Medulla oblongata (tissue), 1 donor: ENCODE measurements at regions not wholly inside any gene's neighbourhood (a gene's known extent, or its start where the extent isn't known, plus 50 kb on each side); places are given as distances from the start of the nearest gene placed in this dataset.

Source experiments
- DNase-seq: peaks from one replicate; pipeline ENCODE4 v3.0.0-alpha.2; 2015; ENCODE audit errors: extremely low spot score

GRCh38 chr12:107277855-107278254, 184.5 kb upstream of the CRY1 start:
- DNase-seq = peak; percentile 53

- DNase-seq = no peak
These were observed 189.3 kb upstream of the CRY1 start for GRCh38 chr12:107282628-107283027.

- DNase-seq = no peak
These were observed 190.3 kb upstream of the CRY1 start for GRCh38 chr12:107283652-107284051.

GRCh38 chr12:107284692-107285091, 191.3 kb upstream of the CRY1 start:
- no peak for DNase-seq

- no peak for DNase-seq
These were observed 194.4 kb upstream of the CRY1 start for GRCh38 chr12:107287436-107288413.

GRCh38 chr12:107288414-107289127, 195.2 kb upstream of the CRY1 start:
- no peak for DNase-seq

- DNase-seq = no peak
These were observed 197.7 kb upstream of the CRY1 start for GRCh38 chr12:107291018-107291417.

- no peak for DNase-seq
These were observed 203.3 kb upstream of the CRY1 start for GRCh38 chr12:107296681-107297089.

GRCh38 chr12:107302649-107303341, 209.4 kb upstream of the CRY1 start:
- no peak for DNase-seq

GRCh38 chr12:107304588-107305532, 211.5 kb upstream of the CRY1 start:
- no peak for DNase-seq

- no peak for DNase-seq
These were observed 212.9 kb upstream of the CRY1 start for GRCh38 chr12:107306141-107306659.

- no peak for DNase-seq
These were observed 215.0 kb upstream of the CRY1 start for GRCh38 chr12:107308310-107308709.

- no peak for DNase-seq
These were observed 215.7 kb upstream of the CRY1 start for GRCh38 chr12:107309020-107309419.

GRCh38 chr12:107310621-107311020, 217.3 kb upstream of the CRY1 start:
- no peak for DNase-seq

GRCh38 chr12:107311682-107312081, 218.3 kb upstream of the CRY1 start:
- no peak for DNase-seq

- peak; percentile 59 for DNase-seq
These were observed 224.6 kb upstream of the CRY1 start for GRCh38 chr12:107317751-107318555.

GRCh38 chr12:107318556-107318805, 225.1 kb upstream of the CRY1 start:
- no peak for DNase-seq

GRCh38 chr12:107318806-107319532, 225.6 kb upstream of the CRY1 start:
- DNase-seq = no peak

- DNase-seq = no peak
These were observed 226.2 kb upstream of the CRY1 start for GRCh38 chr12:107319533-107320032.
